CD14-positive monocyte (primary cell): ENCODE measurements at regions not wholly inside any gene's neighbourhood (a gene's known extent, or its start where the extent isn't known, plus 50 kb on each side); places are given as distances from the start of the nearest gene placed in this dataset.
"Not testable (repeated sequence)": the region's sequence is repeated elsewhere in the genome, so short reads cannot be mapped to it uniquely, and the experiment has no call there.

Experiments used
- DNase-seq, 3 donors: peaks; one replicate each; pipeline ENCODE4 v3.0.0-alpha.2; 2011 to 2022
- H2AFZ ChIP-seq: 2 replicates; pipeline ENCODE4 v1.6.0; 2012; ENCODE audit warnings: mild to moderate bottlenecking, low read depth, low read length, inconsistent platforms; ENCODE audit not compliant: insufficient read depth, poor library complexity, severe bottlenecking
- H3K27ac ChIP-seq, 2 donors: 1 replicate in 1 of 2; 2 replicates in 1 of 2; pipeline ENCODE4 v1.5.1; 2012 to 2013; ENCODE audit warnings: low read length in 2 of 2, control low read depth in 1 of 2, inconsistent platforms in 1 of 2, low read depth in 1 of 2, mild to moderate bottlenecking in 1 of 2
- H3K27me3 ChIP-seq, 2 donors: one replicate each; pipeline versions ENCODE4 v1.6.0 to v1.6.1; 2011 to 2013; ENCODE audit warnings: low read length in 2 of 2; ENCODE audit not compliant: control insufficient read depth in 2 of 2, insufficient read depth in 2 of 2
- H3K36me3 ChIP-seq, 2 donors: replicated peaks in 1 of 2; 1 replicate in 1 of 2; 2 replicates in 1 of 2; pipeline versions ENCODE4 v1.5.1 to v1.6.1; 2012 to 2013; ENCODE audit warnings: low read length in 2 of 2, control low read depth in 1 of 2, inconsistent platforms in 1 of 2, mild to moderate bottlenecking in 1 of 2; ENCODE audit not compliant: insufficient read depth in 2 of 2, control insufficient read depth in 1 of 2
- H3K4me1 ChIP-seq, 2 donors: 1 replicate in 1 of 2; 2 replicates in 1 of 2; pipeline versions ENCODE4 v1.5.1 to v1.6.1; 2012 to 2013; ENCODE audit warnings: low read length in 2 of 2, control low read depth in 1 of 2, inconsistent platforms in 1 of 2, mild to moderate bottlenecking in 1 of 2, moderate library complexity in 1 of 2; ENCODE audit not compliant: insufficient read depth in 2 of 2, control insufficient read depth in 1 of 2
- H3K4me2 ChIP-seq: replicated peaks from 2 replicates; pipeline ENCODE3; 2012; ENCODE audit warnings: low read length, moderate library complexity, mild to moderate bottlenecking; ENCODE audit not compliant: poor library complexity, severe bottlenecking; ENCODE audit errors: extremely low read depth
- H3K4me3 ChIP-seq, 3 experiments: fragments of 200-600 bp in 1 of 3; sonication (generic) in 1 of 3; replicated peaks in 1 of 3; 1 replicate in 2 of 3; 2 replicates in 1 of 3; pipeline ENCODE4 v1.5.1; 2011 to 2013; ENCODE audit warnings: low read length in 3 of 3, mild to moderate bottlenecking in 3 of 3, control low read depth in 2 of 3, low read depth in 2 of 3, inconsistent platforms in 1 of 3, moderate library complexity in 1 of 3
- H3K79me2 ChIP-seq: 2 replicates; pipeline ENCODE4 v1.6.0; 2012; ENCODE audit warnings: mild to moderate bottlenecking, control low read depth, inconsistent platforms, low read length, moderate library complexity; ENCODE audit not compliant: insufficient read depth
- H3K9ac ChIP-seq: 2 replicates; pipeline ENCODE4 v1.6.0; 2017; ENCODE audit warnings: low read length, mild to moderate bottlenecking; ENCODE audit not compliant: insufficient read depth, poor library complexity, severe bottlenecking
- H3K9me3 ChIP-seq, 2 donors: replicated peaks in 1 of 2; 1 replicate in 1 of 2; 2 replicates in 1 of 2; pipeline versions ENCODE4 v1.5.1 to v1.6.1; 2012 to 2013; ENCODE audit warnings: low read length in 2 of 2, control low read depth in 1 of 2; ENCODE audit not compliant: control insufficient read depth in 1 of 2, insufficient read depth in 1 of 2
- H4K20me1 ChIP-seq: 2 replicates; pipeline ENCODE4 v1.6.0; 2012; ENCODE audit warnings: mild to moderate bottlenecking, low read length, control low read depth, moderate library complexity; ENCODE audit not compliant: insufficient read depth
- H3K27ac Mint-ChIP-seq, 7 donors: one replicate each; pipeline ENCODE4 v1.8.0; 2020; ENCODE audit warnings: mild to moderate bottlenecking in 7 of 7, mixed read lengths in 7 of 7, moderate library complexity in 6 of 7, inconsistent platforms in 2 of 7
- H3K27me3 Mint-ChIP-seq, 3 donors: one replicate each; pipeline ENCODE4 v1.8.0; 2021 to 2022; ENCODE audit warnings: low read depth in 3 of 3, mild to moderate bottlenecking in 3 of 3, mixed read lengths in 3 of 3, moderate library complexity in 3 of 3, inconsistent platforms in 1 of 3
- H3K36me3 Mint-ChIP-seq, 2 donors: one replicate each; pipeline ENCODE4 v1.8.0; 2020; ENCODE audit warnings: mixed read lengths in 2 of 2, inconsistent platforms in 1 of 2, mild to moderate bottlenecking in 1 of 2
- H3K4me1 Mint-ChIP-seq: one replicate; pipeline ENCODE4 v1.8.0; 2020; ENCODE audit warnings: mild to moderate bottlenecking, mixed read lengths
- H3K4me3 Mint-ChIP-seq, 2 donors: one replicate each; pipeline ENCODE4 v1.8.0; 2020; ENCODE audit warnings: mild to moderate bottlenecking in 2 of 2, mixed read lengths in 2 of 2, moderate library complexity in 1 of 2
- H3K9me3 Mint-ChIP-seq, 7 donors: one replicate each; pipeline ENCODE4 v1.8.0; 2020 to 2022; ENCODE audit warnings: mixed read lengths in 7 of 7, mild to moderate bottlenecking in 6 of 7, moderate library complexity in 6 of 7, inconsistent platforms in 2 of 7
- CTCF ChIP-seq: fragments of 200-600 bp; IDR thresholded peaks from one replicate; pipeline ENCODE4 v1.8.0; 2022; ENCODE audit warnings: antibody characterized with exemption, mild to moderate bottlenecking
- WGBS: methylation state at CpG from one replicate; pipeline ENCODE4 v1.1.5; 2013; ENCODE audit warnings: missing lambda C conversion rate; ENCODE audit not compliant: insufficient coverage; 5-methylcytosine and 5-hydroxymethylcytosine counted together
- intact Hi-C, 2 donors: fragments of 100-400 bp; cut with micrococcal nuclease; formaldehyde crosslinking; loops; one replicate each; pipeline versions ENCODE4 v1.15.0 to v1.15.1; 2023

DNA sequence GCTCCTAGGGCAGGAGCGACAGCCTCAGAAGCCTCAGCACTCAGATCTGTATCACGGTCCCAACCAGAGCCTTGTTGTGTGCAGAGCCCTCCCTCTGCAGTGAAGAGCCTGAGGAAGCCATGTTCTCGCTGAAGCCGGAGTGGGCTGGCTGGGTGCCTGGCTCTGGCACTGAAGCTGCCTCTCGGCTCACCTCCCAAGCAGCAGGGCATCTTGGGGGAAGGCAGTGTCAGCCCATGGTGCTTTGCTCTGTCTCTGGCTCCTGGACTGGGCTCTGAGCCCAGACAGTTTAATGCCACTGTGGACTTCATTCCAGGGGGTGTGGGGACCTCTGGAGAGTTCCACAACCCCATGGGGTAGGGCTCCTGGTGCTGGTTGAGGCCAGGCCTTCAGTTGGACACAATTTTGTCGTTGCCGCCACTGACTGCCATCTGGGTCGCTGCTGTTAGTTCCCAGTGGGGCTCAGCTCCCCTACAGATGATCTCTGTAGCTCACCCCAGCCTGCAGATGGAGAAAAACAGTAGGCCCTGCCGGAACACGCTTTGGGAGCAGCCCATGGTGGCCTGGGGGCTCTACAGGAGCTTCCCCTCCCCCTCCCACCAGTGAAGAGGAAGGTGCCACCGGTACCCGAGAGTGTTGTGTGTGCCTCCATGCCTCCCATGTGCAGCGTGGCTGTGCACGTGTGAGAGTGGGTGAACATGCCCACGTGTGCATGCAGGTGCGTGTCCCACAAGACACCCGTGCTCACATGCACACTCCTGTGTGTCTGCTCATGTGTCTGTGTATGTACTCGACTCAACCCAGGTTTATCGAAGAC lies 86.5 kb upstream of the B3GAT1 start:
- no peaks in the 10 kb centered on the region for H3K79me2 ChIP-seq
- Mint-ChIP-seq H3K27me3 (peaks cover 2 to 5% (median 3%) of the 10 kb centered on the region in 3 donors), H3K4me3 (no peak overlapping the region), H3K4me1 (no peaks in the 10 kb centered on the region), H3K36me3 (no peaks in the 10 kb centered on the region), H3K27ac (no peak overlapping the region), H3K9me3 (peaks cover 8 to 23% (median 12%) of the 10 kb centered on the region in 7 donors)
- H3K9ac ChIP-seq = no peak overlapping the region
- H3K4me1 ChIP-seq = no peaks in the 10 kb centered on the region
- DNase-seq = no peak
- no peak overlapping the region for H2AFZ ChIP-seq
- TF ChIP-seq CTCF = no peak
- no peaks in the 10 kb centered on the region for H4K20me1 ChIP-seq
- peaks cover 0 to 3% of the 10 kb centered on the region in 2 donors for H3K9me3 ChIP-seq
- H3K36me3 ChIP-seq = no peaks in the 10 kb centered on the region
- H3K27ac ChIP-seq = no peak overlapping the region
- no peak overlapping the region for H3K4me2 ChIP-seq
- intact Hi-C loops = no loop called here
- no peaks in the 10 kb centered on the region for H3K27me3 ChIP-seq
- no peak overlapping the region for H3K4me3 ChIP-seq
- WGBS = 92% methylated on average over 16 of the region's 19 CpGs

GRCh38 chr11:134497586-134497985 lies 85.5 kb upstream of the B3GAT1 start:
- H4K20me1 ChIP-seq = no peaks in the 10 kb centered on the region
- no peaks in the 10 kb centered on the region for H3K4me1 Mint-ChIP-seq
- H3K27ac ChIP-seq = no peak overlapping the region
- no peak overlapping the region for H3K27ac Mint-ChIP-seq
- no peaks in the 10 kb centered on the region for H3K36me3 Mint-ChIP-seq
- no peaks in the 10 kb centered on the region for H3K36me3 ChIP-seq
- H2AFZ ChIP-seq = no peak overlapping the region
- 34% methylated on average over 5 of the region's 5 CpGs for WGBS
- no peak overlapping the region for H3K4me3 ChIP-seq
- no peak overlapping the region for H3K9ac ChIP-seq
- H3K27me3 ChIP-seq = no peaks in the 10 kb centered on the region
- H3K79me2 ChIP-seq = no peaks in the 10 kb centered on the region
- H3K4me3 Mint-ChIP-seq = no peak overlapping the region
- TF ChIP-seq CTCF = no peak
- no peak for DNase-seq
- no peak overlapping the region for H3K4me2 ChIP-seq
- H3K9me3 Mint-ChIP-seq = peaks cover 8 to 26% (median 12%) of the 10 kb centered on the region in 7 donors
- intact Hi-C loops = no loop called here
- H3K4me1 ChIP-seq = no peaks in the 10 kb centered on the region
- H3K9me3 ChIP-seq = peaks cover 0 to 3% of the 10 kb centered on the region in 2 donors
- H3K27me3 Mint-ChIP-seq = peaks cover 0 to 2% (median 2%) of the 10 kb centered on the region in 3 donors

GRCh38 chr11:134496058-134496457 lies 84.0 kb upstream of the B3GAT1 start:
- H3K27ac Mint-ChIP-seq, H4K20me1 ChIP-seq, intact Hi-C loops, H3K27me3 ChIP-seq, H3K36me3 Mint-ChIP-seq, H3K36me3 ChIP-seq, H3K4me1 ChIP-seq, H3K4me1 Mint-ChIP-seq, H3K4me2 ChIP-seq, H3K27ac ChIP-seq, H3K79me2 ChIP-seq, H2AFZ ChIP-seq, H3K4me3 ChIP-seq, DNase-seq, H3K9me3 ChIP-seq, H3K9ac ChIP-seq, H3K4me3 Mint-ChIP-seq, H3K27me3 Mint-ChIP-seq: not testable (repeated sequence)
- H3K9me3 Mint-ChIP-seq = peaks cover 8 to 26% (median 12%) of the 10 kb centered on the region in 7 donors
- whole genome bisulfite sequencing = no CpG with 5 or more reads among the region's 2 CpGs
